H1 (cell line): ENCODE measurements at regions not wholly inside any gene's neighbourhood (a gene's known extent, or its start where the extent isn't known, plus 50 kb on each side); places are given as distances from the start of the nearest gene placed in this dataset.

Experiments used
- CTCF ChIA-PET: fragments of 300-600 bp; sonication (Branson Sonifier 250); formaldehyde crosslinking; loops from one replicate; lab custom pipeline; 2021; ENCODE audit not compliant: partially characterized antibody; lab: Charles Lee
- POLR2A ChIA-PET: fragments of 300-600 bp; sonication (Branson Sonifier 250); formaldehyde crosslinking; loops from one replicate; lab custom pipeline; 2021; ENCODE audit warnings: inconsistent platforms; ENCODE audit not compliant: partially characterized antibody; lab: Charles Lee
- DNase-seq, 2 experiments: peaks; one replicate each; pipeline versions ENCODE4 v3.0.0 to v3.0.0-alpha.2; 2010 to 2022; ENCODE audit warnings: low spot score in 2 of 2, low read depth in 1 of 2, mixed read lengths in 1 of 2
- FAIRE-seq: peaks from 2 replicates; lab custom pipeline; 2011; peaks lifted over from hg19 to GRCh38; lab: Jason Lieb, UNC
- H2AFZ ChIP-seq: 2 replicates; pipeline ENCODE4 v1.8.1; 2012; ENCODE audit warnings: low read length, inconsistent platforms
- H2AK5ac ChIP-seq: 2 replicates; pipeline ENCODE4 v1.6.1; 2013; ENCODE audit warnings: low read depth, low read length
- H2BK120ac ChIP-seq: replicated peaks from 2 replicates; pipeline ENCODE3; 2013; ENCODE audit warnings: low read depth, low read length, inconsistent platforms
- H2BK12ac ChIP-seq: 2 replicates; pipeline ENCODE4 v1.6.1; 2013; ENCODE audit warnings: low read depth, low read length
- H2BK15ac ChIP-seq: 2 replicates; pipeline ENCODE4 v1.6.1; 2013; ENCODE audit warnings: low read length
- H2BK20ac ChIP-seq: 2 replicates; pipeline ENCODE4 v1.6.1; 2013; ENCODE audit warnings: low read length
- H2BK5ac ChIP-seq: 2 replicates; pipeline ENCODE4 v1.6.1; 2013; ENCODE audit warnings: low read depth, low read length
- H3K14ac ChIP-seq: 2 replicates; pipeline ENCODE4 v1.6.1; 2013; ENCODE audit warnings: inconsistent platforms; ENCODE audit not compliant: insufficient read length
- H3K18ac ChIP-seq: 2 replicates; pipeline ENCODE4 v1.6.1; 2013; ENCODE audit warnings: low read length; ENCODE audit errors: extremely low read depth
- H3K23ac ChIP-seq: 2 replicates; pipeline ENCODE4 v1.6.1; 2013; ENCODE audit warnings: inconsistent platforms; ENCODE audit not compliant: insufficient read length
- H3K23me2 ChIP-seq: 2 replicates; pipeline ENCODE4 v1.6.1; 2013; ENCODE audit warnings: low read depth, low read length
- H3K27ac ChIP-seq: 2 replicates; pipeline ENCODE4 v1.6.1; 2011; ENCODE audit warnings: low read depth, low read length, inconsistent platforms
- H3K27me3 ChIP-seq, 4 experiments: replicated peaks in 1 of 4; 1 replicate in 1 of 4; 2 replicates in 3 of 4; pipeline versions ENCODE4 v1.6.1 to v1.8.1; 2011 to 2013; ENCODE audit warnings: low read length in 3 of 4, mild to moderate bottlenecking in 3 of 4, inconsistent platforms in 2 of 4, mixed read lengths in 2 of 4, moderate library complexity in 1 of 4; ENCODE audit not compliant: control insufficient read depth in 3 of 4, insufficient read depth in 3 of 4; ENCODE audit errors: extremely low read depth in 1 of 4
- H3K36me3 ChIP-seq, 4 experiments: 2 replicates each; pipeline versions ENCODE4 v1.6.1 to v1.8.1; 2011 to 2013; ENCODE audit warnings: mild to moderate bottlenecking in 4 of 4, low read length in 3 of 4, moderate library complexity in 2 of 4, control low read depth in 1 of 4, inconsistent platforms in 1 of 4; ENCODE audit not compliant: insufficient read depth in 4 of 4, control insufficient read depth in 2 of 4
- H3K4ac ChIP-seq: replicated peaks from 2 replicates; pipeline ENCODE3; 2013; ENCODE audit warnings: low read length, low read depth, mixed read lengths, inconsistent platforms; ENCODE audit not compliant: insufficient read length
- H3K4me1 ChIP-seq, 4 experiments: replicated peaks in 1 of 4; 1 replicate in 1 of 4; 2 replicates in 3 of 4; pipeline versions ENCODE4 v1.6.1 to v1.8.1; 2011 to 2013; ENCODE audit warnings: low read length in 3 of 4, inconsistent platforms in 2 of 4, mixed read lengths in 1 of 4; ENCODE audit not compliant: insufficient read depth in 4 of 4, control insufficient read depth in 3 of 4
- H3K4me2 ChIP-seq, 2 experiments: 2 replicates each; pipeline versions ENCODE4 v1.6.1 to v1.8.1; 2011 to 2013; ENCODE audit warnings: low read depth in 2 of 2, low read length in 2 of 2, control low read depth in 1 of 2, inconsistent platforms in 1 of 2, mild to moderate bottlenecking in 1 of 2; ENCODE audit not compliant: insufficient read depth in 1 of 2
- H3K4me3 ChIP-seq, 4 experiments: fragments of 200-600, 300-600 bp in 1 of 4; sonication (generic), shearing (Covaris generic), sonication (Bioruptor Twin) in 1 of 4; 2 replicates each; pipeline versions ENCODE4 v1.5.1 to v1.8.1; 2011 to 2016; ENCODE audit warnings: low read length in 4 of 4, low read depth in 3 of 4, control low read depth in 2 of 4, inconsistent platforms in 2 of 4, mild to moderate bottlenecking in 2 of 4, mixed read lengths in 1 of 4, moderate library complexity in 1 of 4; ENCODE audit not compliant: insufficient read depth in 2 of 4; ENCODE audit errors: extremely low read depth in 1 of 4
- H3K56ac ChIP-seq: replicated peaks from 2 replicates; pipeline ENCODE3; 2013; ENCODE audit warnings: low read depth, mild to moderate bottlenecking, mixed read lengths, low read length, inconsistent platforms; ENCODE audit not compliant: insufficient read length
- H3K79me1 ChIP-seq: 2 replicates; pipeline ENCODE4 v1.6.1; 2013; ENCODE audit warnings: low read depth, low read length, control low read depth
- H3K79me2 ChIP-seq, 2 experiments: 2 replicates each; pipeline versions ENCODE4 v1.6.1 to v1.8.1; 2012 to 2013; ENCODE audit warnings: low read length in 2 of 2, mild to moderate bottlenecking in 2 of 2, inconsistent platforms in 1 of 2; ENCODE audit not compliant: insufficient read depth in 2 of 2, control insufficient read depth in 1 of 2
- H3K9ac ChIP-seq, 4 experiments: replicated peaks in 1 of 4; 1 replicate in 1 of 4; 2 replicates in 3 of 4; pipeline versions ENCODE4 v1.6.1 to v1.8.1; 2011 to 2013; ENCODE audit warnings: low read depth in 3 of 4, low read length in 3 of 4, control low read depth in 2 of 4, mild to moderate bottlenecking in 2 of 4, moderate library complexity in 2 of 4, inconsistent platforms in 1 of 4; ENCODE audit errors: extremely low read depth in 1 of 4
- H3K9me3 ChIP-seq, 2 experiments: 2 replicates each; pipeline versions ENCODE4 v1.6.1 to v1.8.1; 2012 to 2013; ENCODE audit warnings: mild to moderate bottlenecking in 2 of 2, moderate library complexity in 2 of 2, control low read depth in 1 of 2, inconsistent platforms in 1 of 2, low read depth in 1 of 2, low read length in 1 of 2, mixed read lengths in 1 of 2; ENCODE audit not compliant: insufficient read depth in 2 of 2
- H4K20me1 ChIP-seq, 2 experiments: replicated peaks in 1 of 2; 2 replicates each; pipeline versions ENCODE3 to v1.8.1; 2011 to 2013; ENCODE audit warnings: inconsistent platforms in 2 of 2, low read length in 2 of 2, mild to moderate bottlenecking in 1 of 2; ENCODE audit not compliant: insufficient read depth in 2 of 2, control insufficient read depth in 1 of 2
- H4K5ac ChIP-seq: 2 replicates; pipeline ENCODE4 v1.6.1; 2013; ENCODE audit warnings: low read length, low read depth, mixed read lengths, inconsistent platforms; ENCODE audit not compliant: insufficient read length
- H4K8ac ChIP-seq: 2 replicates; pipeline ENCODE4 v1.8.0; 2013; ENCODE audit warnings: mild to moderate bottlenecking, moderate library complexity, low read length, inconsistent platforms; ENCODE audit not compliant: insufficient read depth; ENCODE audit errors: extremely low read depth
- H4K91ac ChIP-seq: replicated peaks from 2 replicates; pipeline ENCODE3; 2013; ENCODE audit warnings: low read length, mixed read lengths, inconsistent platforms; ENCODE audit not compliant: insufficient read length
- EP300 ChIP-seq, 2 experiments: IDR thresholded peaks; 1 replicate in 1 of 2; 2 replicates in 1 of 2; pipeline ENCODE4 v1.6.1; 2011 to 2012; ENCODE audit warnings: low read depth in 2 of 2, low read length in 2 of 2, mild to moderate bottlenecking in 2 of 2, borderline replicate concordance in 1 of 2, inconsistent platforms in 1 of 2, moderate library complexity in 1 of 2
- PHF8 ChIP-seq: fragments of 200-600 bp; sonication (generic); conservative IDR thresholded peaks from 2 replicates; pipeline ENCODE4 v1.7.1; 2012; ENCODE audit warnings: low read depth, mild to moderate bottlenecking, inconsistent platforms, low read length, moderate library complexity
- RAD21 ChIP-seq, 2 experiments: IDR thresholded peaks in 1 of 2; conservative IDR thresholded peaks in 1 of 2; 2 replicates each; pipeline ENCODE4 v1.6.1; 2011; ENCODE audit warnings: low read depth in 2 of 2, low read length in 2 of 2, improper control_type of control experiment in 1 of 2, inconsistent platforms in 1 of 2, mild to moderate bottlenecking in 1 of 2, moderate library complexity in 1 of 2
- SIX5 ChIP-seq: IDR thresholded peaks from 2 replicates; pipeline ENCODE4 v1.6.1; 2011; ENCODE audit warnings: mild to moderate bottlenecking, low read depth, low read length
- SP1 ChIP-seq: IDR thresholded peaks from 2 replicates; pipeline ENCODE4 v1.6.1; 2011; ENCODE audit warnings: low read depth, low read length
- WGBS, 2 experiments: shearing (Covaris generic) in 1 of 2; methylation state at CpG; one replicate each; pipeline versions ENCODE4 v1.1.6 to v1.1.7; 2013 to 2015; ENCODE audit warnings: low lambda C conversion rate in 2 of 2, mixed read lengths in 2 of 2, inconsistent platforms in 1 of 2, low coverage in 1 of 2, missing lambda C conversion rate in 1 of 2; ENCODE audit not compliant: insufficient replicate concordance in 2 of 2, insufficient coverage in 1 of 2, insufficient read length in 1 of 2; ENCODE audit errors: extremely low coverage in 1 of 2, missing lambda C conversion rate in 1 of 2; 5-methylcytosine and 5-hydroxymethylcytosine counted together

DNA sequence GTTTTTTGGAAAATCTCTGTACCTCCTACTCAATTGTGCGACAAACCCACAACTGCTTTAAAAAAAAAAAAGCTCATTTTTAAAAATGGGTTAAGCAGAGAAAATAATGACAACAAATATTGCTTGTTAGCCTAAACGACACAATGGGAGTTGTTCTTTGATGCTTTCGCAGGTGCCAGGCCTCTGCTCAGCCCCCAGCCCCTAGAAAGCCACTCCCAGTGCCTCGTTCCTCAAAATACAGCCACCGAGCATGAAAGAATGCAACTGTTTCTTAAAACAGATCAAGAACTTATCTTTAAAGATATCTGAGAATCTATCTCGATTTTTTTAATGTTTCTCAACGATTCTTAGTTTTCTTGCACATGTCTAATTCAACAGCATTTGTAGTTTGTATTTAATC is 85.2 kb upstream of the PFKP start:
- no peaks in the 10 kb centered on the region for H3K36me3 ChIP-seq
- no peaks in the 10 kb centered on the region for H3K79me2 ChIP-seq
- H2BK120ac ChIP-seq, result no peak overlapping the region
- no peak overlapping the region for H2BK5ac ChIP-seq
- H3K9ac ChIP-seq, result no peak overlapping the region
- no peaks in the 10 kb centered on the region for H3K79me1 ChIP-seq
- H2AK5ac ChIP-seq, result no peak overlapping the region
- H4K91ac ChIP-seq, result no peak overlapping the region
- no peak overlapping the region for H2BK12ac ChIP-seq
- no peak overlapping the region for H4K8ac ChIP-seq
- no peak overlapping the region for H4K5ac ChIP-seq
- no peak for FAIRE-seq
- H3K27me3 ChIP-seq, result no peaks in the 10 kb centered on the region
- TF ChIP-seq PHF8, result no peak
- TF ChIP-seq RAD21 (IDR thresholded peaks at IDR 0.05 in 1 of 2, conservative IDR thresholded peaks at IDR 0.05 in 1 of 2; ENCODE audit: low read depth in 2 of 2, low read length in 2 of 2), result no peak
- no peak for TF ChIP-seq SIX5
- no peak for TF ChIP-seq SP1
- no peak for TF ChIP-seq EP300 (IDR thresholded peaks at IDR 0.05; ENCODE audit: borderline replicate concordance in 1 of 2, low read depth in 2 of 2, low read length in 2 of 2)
- TF ChIP-seq, all 59 proteins: peak for 0
- Histone ChIP-seq H3K4ac (no peak overlapping the region), H3K27ac (no peak overlapping the region), H2BK15ac (no peak overlapping the region), H2BK20ac (no peak overlapping the region), H3K23ac (no peak overlapping the region), H3K4me1 (peaks cover 0 to 5% (median 1%) of the 10 kb centered on the region in 4 experiments; a peak in 2 of 7 replicates), H2AFZ (no peak overlapping the region), H3K14ac (no peak overlapping the region), H3K4me3 (no peak overlapping the region), H3K56ac (no peak overlapping the region), H4K20me1 (no peaks in the 10 kb centered on the region), H3K4me2 (no peak overlapping the region), H3K9me3 (no peaks in the 10 kb centered on the region), H3K18ac (no peak overlapping the region), H3K23me2 (no peaks in the 10 kb centered on the region)
- ChIA-PET CTCF (interaction anchor here (0.6 to 1.1 kb wide), 5 partner anchors 45 to 144 kb away, joined by 3 to 4 read pairs (median 3); no protein-coding TSS in a partner anchor), POLR2A (interaction anchor here (0.8 kb wide), 1 partner anchor 37 kb away, joined by 3 read pairs; no protein-coding TSS in a partner anchor)
- DNase-seq, result no peak
- 87% methylated on average over 7 of the region's 7 CpGs; no CpG with 5 or more reads in 1 of the 2 experiments for WGBS, 2 experiments
